ENCODE measurements at regions not wholly inside any gene's neighbourhood (a gene's known extent, or its start where the extent isn't known, plus 50 kb on each side); places are given as distances from the start of the nearest gene placed in this dataset.

GRCh38 chr9:95751520-95751790 is 124.0 kb upstream of the ERCC6L2 start:
- ChIA-PET CTCF (no interaction called here), POLR2A (interaction anchor here (0.6 kb wide), 1 partner anchor 10 kb away, joined by 3 read pairs; no protein-coding TSS in a partner anchor)
- H3K27me3 ChIP-seq (ENCODE audit: control insufficient read depth, insufficient read depth, low read length), result peaks cover 3% of the 10 kb centered on the region
- TF ChIP-seq CTCF (IDR thresholded peaks at IDR 0.05; ENCODE audit: insufficient read depth, low read depth, low read length), result no peak
- H3K36me3 ChIP-seq (ENCODE audit: control insufficient read depth, insufficient read depth, low read length), result no peaks in the 10 kb centered on the region
- no peak overlapping the region for H3K4me3 ChIP-seq (ENCODE audit: low read depth, low read length)
- DNase-seq (ENCODE audit: low read depth), result no peak

- Histone ChIP-seq H3K36me3 (ENCODE audit: control insufficient read depth, insufficient read depth, low read length) (no peaks in the 10 kb centered on the region), H3K4me3 (ENCODE audit: low read depth, low read length) (no peak overlapping the region), H3K27me3 (ENCODE audit: control insufficient read depth, insufficient read depth, low read length) (peaks cover 3% of the 10 kb centered on the region)
- DNase-seq (ENCODE audit: low read depth), result no peak
- POLR2A ChIA-PET, result interaction anchor here (0.6 kb wide), 1 partner anchor 9 kb away, joined by 3 read pairs; no protein-coding TSS in a partner anchor
- CTCF ChIA-PET, result no interaction called here
- no peak for TF ChIP-seq CTCF (IDR thresholded peaks at IDR 0.05; ENCODE audit: insufficient read depth, low read depth, low read length)
These were observed 124.6 kb upstream of the ERCC6L2 start for GRCh38 chr9:95750725-95751519.

- Histone ChIP-seq H3K36me3 (ENCODE audit: control insufficient read depth, insufficient read depth, low read length) (no peaks in the 10 kb centered on the region), H3K4me3 (ENCODE audit: low read depth, low read length) (no peak overlapping the region), H3K27me3 (ENCODE audit: control insufficient read depth, insufficient read depth, low read length) (peaks cover 3% of the 10 kb centered on the region)
- POLR2A ChIA-PET, result no interaction called here
- DNase-seq (ENCODE audit: low read depth), result no peak
- CTCF ChIA-PET, result no interaction called here
- TF ChIP-seq CTCF (IDR thresholded peaks at IDR 0.05; ENCODE audit: insufficient read depth, low read depth, low read length), result no peak
These were observed 126.0 kb upstream of the ERCC6L2 start for GRCh38 chr9:95749493-95749892.

GRCh38 chr9:95746408-95747180 is 128.9 kb upstream of the ERCC6L2 start:
- no peak for TF ChIP-seq CTCF (IDR thresholded peaks at IDR 0.05; ENCODE audit: insufficient read depth, low read depth, low read length)
- Histone ChIP-seq H3K4me3 (ENCODE audit: low read depth, low read length) (no peak overlapping the region), H3K36me3 (ENCODE audit: control insufficient read depth, insufficient read depth, low read length) (no peaks in the 10 kb centered on the region), H3K27me3 (ENCODE audit: control insufficient read depth, insufficient read depth, low read length) (no peaks in the 10 kb centered on the region)
- POLR2A ChIA-PET, result no interaction called here
- no peak for DNase-seq (ENCODE audit: low read depth)
- CTCF ChIA-PET, result interaction anchor here (1.0 to 1.7 kb wide), 2 partner anchors 10 to 471 kb away, joined by 3 to 7 read pairs; no protein-coding TSS in a partner anchor

- no peak for TF ChIP-seq CTCF (IDR thresholded peaks at IDR 0.05; ENCODE audit: insufficient read depth, low read depth, low read length)
- no peak for DNase-seq (ENCODE audit: low read depth)
- ChIA-PET POLR2A (interaction anchor here (0.6 kb wide), 1 partner anchor 132 kb away, joined by 3 read pairs; no protein-coding TSS in a partner anchor), CTCF (interaction anchor here (1.4 to 1.8 kb wide), 2 partner anchors 16 to 490 kb away, joined by 3 to 6 read pairs; no protein-coding TSS in a partner anchor)
- Histone ChIP-seq H3K36me3 (ENCODE audit: control insufficient read depth, insufficient read depth, low read length) (no peaks in the 10 kb centered on the region), H3K27me3 (ENCODE audit: control insufficient read depth, insufficient read depth, low read length) (no peaks in the 10 kb centered on the region), H3K4me3 (ENCODE audit: low read depth, low read length) (no peak overlapping the region)
These were observed 132.7 kb upstream of the ERCC6L2 start for GRCh38 chr9:95742821-95743220.

Measured in BJ (cell line).